DOHH2 (cell line): ENCODE measurements at regions not wholly inside any gene's neighbourhood (a gene's known extent, or its start where the extent isn't known, plus 50 kb on each side); places are given as distances from the start of the nearest gene placed in this dataset.

Source experiments
- CTCF ChIP-seq: fragments of 200-600 bp; sonication (generic); IDR thresholded peaks from one replicate; pipeline ENCODE4 v1.5.1; 2014; ENCODE audit warnings: antibody characterized with exemption, mild to moderate bottlenecking, low read depth, low read length; ENCODE audit not compliant: poor library complexity, severe bottlenecking
- EZH2phosphoT487 ChIP-seq: fragments of 200-600 bp; sonication (generic); IDR thresholded peaks from 2 replicates; pipeline ENCODE4 v1.6.1; 2017; ENCODE audit warnings: borderline replicate concordance, mild to moderate bottlenecking, antibody characterized with exemption, low read length, moderate library complexity, mixed read lengths

- TF ChIP-seq CTCF (no peak), EZH2phosphoT487 (no peak)
Measured at GRCh38 chr4:121248747-121249146, 84.6 kb upstream of the TNIP3 start.
